Skin of body (tissue), 1 donor: ENCODE measurements at regions not wholly inside any gene's neighbourhood (a gene's known extent, or its start where the extent isn't known, plus 50 kb on each side); places are given as distances from the start of the nearest gene placed in this dataset.

ENCODE experiments used
- DNase-seq: peaks from one replicate; lab custom pipeline; 2025; lab: John Stamatoyannopoulos, UW

DNA sequence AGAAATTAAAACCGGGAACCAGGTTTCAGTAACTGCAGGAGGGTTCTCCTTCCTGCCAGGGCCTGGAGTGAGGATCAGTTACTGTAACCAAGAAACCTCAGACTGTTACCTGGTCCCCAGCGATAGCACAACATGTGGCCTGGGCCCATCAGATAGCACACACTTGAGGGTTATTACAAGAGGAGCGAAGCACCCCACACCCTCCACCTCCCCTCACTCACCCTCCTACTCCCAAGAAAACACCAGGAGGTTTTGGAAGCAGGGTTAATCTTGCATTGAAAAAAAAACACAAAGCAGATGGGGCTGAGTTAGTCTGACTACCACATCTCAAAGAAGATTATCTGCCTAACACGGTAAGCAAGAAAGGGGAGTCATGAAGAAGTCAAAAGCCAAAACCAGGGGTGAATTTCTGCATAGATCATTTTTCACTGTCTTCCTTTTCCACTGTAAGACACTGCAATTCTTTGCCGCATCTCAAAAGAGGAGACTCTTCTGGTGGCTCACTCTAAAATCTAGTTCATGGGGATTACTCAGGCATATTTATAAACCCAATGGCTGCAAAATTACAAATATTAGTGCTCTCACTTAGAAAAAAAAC lies 75.9 kb upstream of the DOCK9 start:
- no peak for DNase-seq

DNA sequence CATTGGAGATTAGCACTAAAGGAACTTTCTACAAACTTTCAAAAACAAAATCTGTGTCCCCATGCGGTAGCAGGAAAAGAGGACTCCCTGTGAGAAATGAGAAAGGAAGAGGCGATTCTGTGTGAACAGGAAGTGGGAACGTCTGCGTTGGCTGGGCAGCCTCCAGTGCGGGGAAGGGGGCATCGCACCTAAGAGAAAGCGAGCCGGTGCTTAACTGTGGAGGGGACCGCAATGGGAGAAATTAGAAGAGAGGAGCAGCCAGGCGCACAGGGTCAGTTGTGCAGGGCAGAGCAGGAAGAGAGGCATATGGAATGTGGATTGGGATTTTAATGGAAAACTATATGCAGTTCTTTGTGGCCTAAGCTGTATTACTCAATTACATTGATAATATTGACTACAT lies 77.4 kb upstream of the DOCK9 start:
- no peak for DNase-seq

DNA sequence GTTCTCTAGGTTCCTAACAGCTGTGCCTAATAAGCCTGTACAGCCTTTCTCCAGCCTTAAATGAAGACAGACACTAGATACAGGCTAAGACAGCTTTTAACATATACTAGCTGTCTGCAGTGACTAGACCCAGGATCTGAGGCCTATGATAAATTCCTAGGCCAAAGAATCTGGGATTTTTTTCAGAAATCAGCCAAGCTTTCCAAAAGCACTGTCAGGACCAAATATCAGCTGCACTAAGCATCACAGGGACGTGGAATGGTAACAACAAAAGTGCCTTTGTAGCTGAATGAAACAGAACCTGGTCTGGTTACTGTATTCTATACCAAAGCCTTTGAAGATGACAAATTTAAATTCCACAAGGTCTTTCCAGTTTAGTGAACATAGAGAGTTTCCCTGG lies 77.9 kb upstream of the DOCK9 start:
- no peak for DNase-seq

DNA sequence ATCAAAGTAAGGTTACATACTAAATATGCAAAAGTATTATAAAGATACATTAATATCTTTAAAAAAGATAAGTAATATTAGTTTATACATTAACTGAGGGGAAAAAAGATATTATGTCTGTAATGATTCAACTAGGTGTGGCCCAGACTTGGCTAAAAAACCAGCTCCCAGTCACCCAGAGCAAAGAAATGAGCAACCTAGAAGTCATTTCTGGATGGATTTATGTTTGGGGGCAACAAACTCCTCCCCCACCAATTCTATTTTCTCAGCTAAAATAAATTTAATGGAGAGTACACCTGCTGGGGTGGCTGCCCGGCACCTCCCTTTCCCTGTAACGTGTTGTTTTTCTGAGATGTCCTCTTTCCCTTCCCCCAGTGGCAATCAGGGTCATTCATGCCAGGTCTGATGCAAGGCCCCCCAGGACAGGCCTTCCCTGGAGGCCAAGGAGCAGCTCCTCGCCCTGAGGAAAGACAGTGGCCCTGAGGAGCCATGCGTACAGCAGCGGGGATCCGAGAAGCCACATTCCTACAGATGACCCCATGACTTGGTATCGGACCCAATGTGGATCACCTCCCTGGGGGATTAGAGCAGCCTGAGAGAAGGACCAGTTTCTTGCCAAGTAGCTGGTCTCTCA lies 78.6 kb upstream of the DOCK9 start:
- no peak for DNase-seq

DNA sequence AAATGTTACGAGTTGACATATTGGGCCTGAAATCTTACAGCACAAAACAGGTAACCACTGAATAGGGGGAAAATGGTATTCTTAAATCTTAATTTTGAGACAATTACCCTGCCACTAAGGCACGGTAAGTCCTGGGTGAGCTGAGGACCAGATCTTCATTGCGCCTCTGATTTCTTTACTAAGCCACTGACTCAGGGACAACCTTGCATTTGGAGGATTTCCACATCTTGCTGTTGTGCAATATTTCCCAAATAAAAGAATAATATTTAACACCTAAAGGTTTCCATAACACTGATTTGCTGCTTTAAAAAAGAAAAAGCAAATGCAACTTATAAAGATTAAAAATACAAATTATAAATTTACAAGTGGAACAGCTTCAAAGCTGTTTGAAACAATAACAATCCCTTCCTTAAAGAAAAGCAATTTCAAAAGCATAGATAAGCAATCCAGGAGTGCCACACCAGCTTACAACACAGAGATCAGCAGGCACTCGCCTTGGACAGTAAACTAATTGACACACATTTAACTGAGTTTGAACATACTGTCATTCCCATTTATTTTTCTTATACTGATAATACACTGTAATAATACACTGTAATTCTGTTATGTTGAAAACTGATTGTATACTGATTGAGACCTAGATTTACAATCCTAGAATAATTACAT lies 79.6 kb upstream of the DOCK9 start:
- no peak for DNase-seq

DNA sequence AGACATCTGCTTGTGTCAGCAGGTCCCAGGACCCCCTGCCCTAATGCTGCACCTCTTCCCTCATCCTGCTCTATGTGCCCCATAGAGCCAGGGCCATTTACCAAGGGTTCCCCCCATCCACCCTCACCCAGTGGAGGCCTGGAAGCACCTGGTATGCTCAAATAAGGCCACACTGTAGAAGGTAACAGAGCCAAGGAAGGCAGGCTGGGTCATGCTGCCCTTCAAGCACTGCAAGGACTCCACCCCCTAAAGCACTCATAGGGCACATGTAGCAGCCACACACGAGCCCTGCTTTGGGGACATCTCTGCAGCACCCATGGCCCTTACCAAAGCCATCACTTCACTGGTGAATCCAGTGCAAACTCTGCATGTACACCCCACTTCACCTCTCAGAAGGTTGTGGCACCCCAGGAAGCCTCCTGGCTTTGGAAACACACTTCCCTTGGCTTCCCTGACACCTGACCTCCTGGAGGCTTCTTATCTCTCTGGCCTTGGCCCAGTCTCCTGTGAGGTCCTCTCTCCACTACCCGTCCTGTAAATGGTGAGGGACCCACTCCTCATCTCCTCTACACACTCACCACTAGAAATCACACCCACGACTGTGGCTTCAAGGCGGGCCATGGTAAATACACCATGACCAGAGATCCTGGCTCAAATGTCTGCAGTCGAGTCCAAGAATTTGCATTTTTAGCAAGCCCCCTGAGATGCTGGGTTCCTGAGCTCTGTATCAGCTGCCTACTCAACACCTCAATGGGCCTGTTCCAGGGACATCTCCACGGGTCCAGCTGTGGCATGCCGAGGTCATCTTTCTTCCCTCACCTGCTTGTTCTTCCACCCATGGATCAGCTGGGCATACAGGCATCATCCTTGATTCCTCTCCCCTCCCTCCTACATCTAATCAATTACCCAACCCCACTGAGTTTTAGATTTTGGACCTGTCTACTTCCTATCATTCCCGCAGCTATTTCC lies 80.9 kb upstream of the DOCK9 start:
- no peak for DNase-seq

DNA sequence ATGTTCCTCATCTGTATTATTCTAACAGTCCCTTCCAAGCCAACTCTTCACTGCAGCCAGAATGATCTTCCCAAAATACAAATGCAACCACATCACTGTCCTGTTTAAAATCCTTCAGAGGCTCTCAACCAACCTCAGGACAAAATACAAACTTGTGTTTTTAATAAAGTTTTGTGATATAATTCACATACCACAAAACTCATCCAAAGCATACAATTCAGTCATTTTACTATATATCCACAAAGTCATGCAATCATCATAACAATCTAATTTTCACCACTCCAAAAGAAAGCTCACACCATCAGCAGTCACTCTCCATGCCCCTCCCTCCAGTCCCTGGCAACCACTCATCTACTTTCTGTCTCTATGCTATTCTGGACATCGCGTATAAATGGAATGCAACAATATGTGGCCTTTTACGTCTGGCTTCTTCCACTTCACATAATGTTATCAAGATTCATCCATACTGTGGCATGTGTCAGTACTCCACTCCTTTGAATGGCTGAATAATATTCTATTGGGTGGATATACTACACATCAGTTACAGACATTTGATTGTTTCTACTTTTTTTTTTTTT lies 81.7 kb upstream of the DOCK9 start:
- DNase-seq = no peak

DNA sequence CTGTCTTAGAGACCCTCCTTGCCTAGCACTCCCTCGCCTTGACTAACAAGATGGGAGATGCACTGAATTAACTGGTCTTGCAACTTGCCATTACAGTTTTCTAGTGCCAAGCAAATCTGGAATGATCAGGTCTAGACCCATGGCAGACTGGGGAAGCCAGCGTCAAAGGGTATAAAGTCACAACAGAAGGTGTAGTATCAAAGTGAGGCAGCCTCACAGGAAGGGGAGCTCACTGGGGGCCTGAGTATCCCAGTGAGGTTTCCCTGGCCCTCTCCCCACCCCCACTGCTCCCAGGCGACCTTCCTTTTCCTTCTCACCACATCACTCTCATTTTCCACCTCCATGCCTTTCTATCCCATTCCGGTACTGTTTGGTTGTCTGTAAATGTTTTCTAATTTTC lies 83.5 kb upstream of the DOCK9 start:
- DNase-seq = no peak

DNA sequence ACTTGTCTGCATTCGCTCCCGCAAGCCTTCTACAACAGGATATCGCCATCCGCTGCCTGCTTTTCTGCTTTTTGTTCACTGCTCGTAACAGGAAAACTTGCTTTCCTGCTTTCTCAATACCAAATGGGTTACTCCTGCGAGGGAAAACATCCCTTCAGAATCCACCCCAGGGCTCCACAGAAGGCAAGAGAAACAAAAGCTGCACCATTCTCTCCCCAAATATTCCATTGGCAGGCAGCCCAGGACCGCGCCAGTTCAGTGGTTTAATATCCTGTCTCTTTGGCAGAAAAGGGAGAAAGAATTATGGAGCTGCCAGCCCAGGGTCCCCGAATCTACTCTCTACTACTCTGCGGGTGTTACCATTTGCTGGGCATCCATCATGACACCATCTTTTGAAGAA lies 84.7 kb upstream of the DOCK9 start:
- DNase-seq = peak; percentile 51

DNA sequence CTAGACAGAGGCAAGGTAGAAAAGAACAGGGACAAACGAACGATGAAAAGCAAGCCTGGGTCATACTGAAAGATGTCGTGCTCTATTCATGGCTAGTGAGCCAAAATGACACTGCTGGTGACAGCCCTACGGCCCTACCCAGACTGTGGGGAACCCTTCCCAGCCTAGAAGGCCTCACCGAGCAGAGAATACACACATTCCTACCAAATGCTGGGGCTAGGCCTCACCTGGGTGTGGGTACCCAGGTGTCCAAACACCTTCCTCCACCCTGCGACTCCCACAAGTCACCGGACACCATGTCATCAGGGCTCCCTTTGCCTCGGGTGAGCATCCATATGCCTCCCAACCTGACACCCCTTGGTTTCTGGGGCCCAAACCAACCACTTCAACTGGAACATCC lies 85.3 kb upstream of the DOCK9 start:
- no peak for DNase-seq

DNA sequence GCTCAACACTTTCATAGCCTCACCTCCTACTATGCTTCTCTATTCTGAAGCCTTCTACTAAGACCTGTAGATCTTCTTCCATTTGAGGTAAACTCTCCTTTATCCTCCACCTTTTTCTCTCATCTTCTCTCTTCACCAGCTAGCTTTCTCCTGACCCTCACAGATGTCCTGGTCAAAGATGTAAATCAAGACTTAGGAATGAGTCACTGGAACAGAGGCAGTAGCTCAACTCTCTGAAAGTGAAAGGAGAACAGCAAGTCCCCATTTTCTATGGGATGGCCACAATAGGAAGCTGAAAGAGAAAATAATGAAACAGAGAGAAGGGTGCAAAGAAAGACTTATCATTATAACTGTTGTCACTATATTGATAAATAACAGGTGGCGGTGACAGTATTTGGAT lies 86.1 kb upstream of the DOCK9 start:
- DNase-seq = no peak

DNA sequence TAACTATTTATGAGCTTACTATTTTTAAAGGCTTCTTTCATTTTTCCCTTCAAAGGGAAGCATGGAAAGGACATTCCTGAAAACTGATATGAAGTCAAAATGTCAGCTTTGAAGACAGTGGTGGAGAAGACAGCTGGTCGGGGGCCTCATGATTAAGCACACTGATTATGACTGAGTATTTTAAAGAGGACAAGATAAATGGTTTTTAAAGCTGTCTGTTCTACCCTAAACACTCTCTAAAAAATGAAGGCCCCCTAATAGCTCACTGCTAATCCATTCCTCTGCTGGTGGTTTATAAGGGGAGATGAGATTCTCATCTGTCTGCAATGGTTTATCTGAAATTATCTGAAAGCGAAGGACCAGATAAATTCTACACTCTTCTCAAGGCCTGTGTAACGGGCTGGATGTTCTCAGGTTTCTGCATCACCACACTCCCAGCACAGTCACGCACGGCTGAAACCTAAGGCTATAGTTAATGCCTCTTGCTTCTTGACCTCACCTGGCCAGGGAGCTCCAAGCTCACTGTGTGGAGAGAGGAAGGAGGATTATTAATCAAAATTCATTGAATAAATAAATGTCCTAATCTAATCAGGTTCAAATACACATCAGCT lies 86.9 kb upstream of the DOCK9 start:
- no peak for DNase-seq

DNA sequence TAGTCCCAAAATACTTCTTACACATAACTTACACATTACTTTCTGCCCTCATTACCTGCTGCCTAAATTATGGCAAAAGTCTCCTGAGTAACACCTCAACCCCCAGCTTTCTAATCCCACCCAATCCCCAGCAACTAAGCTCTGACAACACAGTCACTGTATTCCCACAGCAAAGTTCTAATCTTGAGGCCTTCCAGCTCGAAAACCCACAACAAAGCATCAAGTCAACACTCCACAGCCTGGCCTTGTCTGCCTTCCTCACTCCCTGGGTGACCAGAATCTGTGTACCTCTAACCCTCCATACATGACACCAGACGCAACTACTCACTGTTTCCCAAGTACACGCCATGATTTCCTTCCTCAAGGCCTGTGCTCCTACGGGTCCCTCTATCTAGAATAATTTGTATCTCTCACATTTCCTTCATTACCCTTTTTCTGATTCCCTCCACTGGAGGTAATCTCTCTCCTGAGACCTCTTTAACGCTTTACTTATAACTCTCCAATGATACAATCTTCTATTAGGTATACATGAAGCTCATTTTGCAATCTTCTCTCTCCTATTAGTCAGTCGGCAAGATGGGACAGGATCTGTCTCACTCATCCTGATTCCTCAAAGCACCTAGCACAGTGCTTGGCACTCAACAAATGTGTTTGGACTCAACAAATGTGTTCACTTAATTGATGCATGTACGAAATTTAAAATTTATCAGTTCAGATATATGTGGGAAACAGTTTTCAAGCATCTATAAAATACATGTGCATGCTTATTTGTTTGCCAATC lies 87.6 kb upstream of the DOCK9 start:
- DNase-seq = no peak

DNA sequence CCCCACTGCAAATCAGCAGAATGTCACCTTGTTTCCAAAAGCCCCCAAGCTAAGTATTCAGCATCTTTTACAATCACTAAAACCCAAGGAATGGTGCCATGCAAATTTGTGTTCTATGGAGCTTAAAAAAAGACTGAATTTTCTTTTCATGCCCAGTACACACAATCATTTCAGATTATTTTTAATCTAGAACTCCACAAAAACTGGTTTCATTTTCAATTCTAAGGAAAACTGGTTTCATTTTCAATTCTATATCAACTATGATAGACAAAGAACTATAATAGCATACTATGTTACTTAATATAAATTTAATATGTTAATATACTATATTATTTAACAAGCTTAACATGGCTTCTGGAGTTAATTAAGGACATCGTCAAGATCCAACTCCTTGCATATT lies 88.4 kb upstream of the DOCK9 start:
- DNase-seq = no peak

DNA sequence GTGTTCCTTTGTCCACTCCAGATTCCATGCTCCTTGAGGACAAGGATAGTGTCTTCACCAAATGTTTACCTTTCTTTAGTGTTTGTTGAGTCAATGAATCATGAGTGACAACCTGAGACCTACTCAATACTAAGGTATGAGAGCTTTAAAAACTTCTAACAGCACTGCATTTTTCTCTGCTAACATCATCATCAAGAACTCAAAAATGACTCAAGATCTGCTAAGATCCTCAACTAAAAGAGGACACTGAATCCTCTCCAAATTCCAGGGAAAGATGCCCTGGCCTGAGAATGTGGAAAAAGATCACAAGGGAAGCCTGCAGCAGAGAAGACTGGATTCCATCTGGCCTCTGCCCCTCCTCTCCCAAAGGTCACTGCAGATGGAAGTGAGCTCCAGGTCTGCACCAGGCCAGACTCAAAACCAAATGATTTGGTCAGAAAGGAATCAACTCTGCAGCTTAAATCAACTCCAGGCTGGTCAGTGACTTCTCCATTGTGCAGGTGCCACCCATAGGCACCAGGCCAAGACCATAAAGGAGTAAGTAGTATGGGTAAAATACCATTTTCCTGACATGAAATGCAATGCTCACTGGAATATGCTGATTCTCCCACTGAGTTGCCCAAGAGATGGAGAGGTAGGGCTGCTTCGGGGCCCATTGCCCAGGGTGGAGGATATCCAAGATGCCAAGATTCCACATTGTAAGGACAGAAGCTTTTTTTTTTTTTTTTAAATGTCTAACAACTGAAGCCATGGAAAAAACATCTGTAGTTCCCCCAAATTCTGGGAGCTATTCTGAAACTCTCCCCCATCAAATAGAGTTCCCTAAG lies 89.5 kb upstream of the DOCK9 start:
- DNase-seq = no peak

DNA sequence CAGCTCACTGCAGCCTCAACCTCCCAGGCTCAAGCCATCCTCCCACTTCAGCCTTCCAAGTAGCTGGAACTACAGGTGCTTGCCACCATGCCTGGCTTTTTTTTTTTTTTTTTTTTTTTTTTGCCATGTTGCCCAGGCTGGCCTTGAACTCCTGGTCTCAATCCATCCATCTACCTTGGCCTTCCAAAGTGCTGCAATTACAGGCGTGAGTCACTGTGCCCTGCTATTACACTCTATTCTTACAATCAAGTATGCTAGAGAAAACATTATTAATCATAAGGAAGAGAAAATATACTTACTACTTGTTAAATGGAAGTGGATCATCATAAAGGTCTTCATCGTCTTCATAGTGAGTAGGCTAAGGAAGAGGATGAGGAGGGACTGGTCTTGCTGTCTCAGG lies 93.3 kb upstream of the DOCK9 start:
- no peak for DNase-seq

DNA sequence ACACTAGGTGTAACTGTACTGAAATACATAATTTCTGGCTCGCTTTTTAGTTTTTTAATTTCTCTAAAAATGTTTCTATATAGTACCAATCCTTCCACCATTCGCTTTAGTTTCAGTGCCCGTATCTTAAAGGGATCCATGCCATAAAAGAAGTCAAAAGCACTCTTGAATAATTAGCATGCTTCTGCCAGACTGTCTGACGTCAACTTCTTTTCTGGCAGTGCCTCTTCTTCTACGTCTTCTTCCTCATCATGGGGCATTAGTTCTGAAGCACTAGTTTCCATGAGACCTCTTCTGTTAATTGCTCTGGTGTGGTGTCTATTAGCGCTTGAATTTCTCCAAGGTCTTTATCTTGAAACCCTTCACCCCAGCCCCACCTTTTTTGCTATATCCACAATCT lies 93.8 kb upstream of the DOCK9 start:
- no peak for DNase-seq

DNA sequence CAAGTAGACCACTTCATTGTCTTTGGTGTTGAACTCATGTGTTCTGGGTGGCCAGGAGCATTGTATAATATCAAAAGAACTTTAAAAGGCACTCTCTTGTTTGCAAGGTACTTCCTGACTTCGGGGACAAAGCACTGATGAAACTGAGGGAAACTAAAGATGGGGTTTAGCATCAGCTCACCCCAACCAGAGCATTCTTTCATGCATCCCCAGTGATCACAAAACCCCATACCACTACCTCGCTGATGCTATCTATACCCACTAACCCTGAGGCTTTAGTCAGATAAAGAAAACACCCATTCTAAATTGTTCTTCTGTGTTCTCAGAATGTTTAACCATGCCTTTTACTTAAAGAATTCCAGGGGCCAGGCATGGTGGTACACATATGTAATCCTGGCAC lies 94.5 kb upstream of the DOCK9 start:
- DNase-seq = no peak

DNA sequence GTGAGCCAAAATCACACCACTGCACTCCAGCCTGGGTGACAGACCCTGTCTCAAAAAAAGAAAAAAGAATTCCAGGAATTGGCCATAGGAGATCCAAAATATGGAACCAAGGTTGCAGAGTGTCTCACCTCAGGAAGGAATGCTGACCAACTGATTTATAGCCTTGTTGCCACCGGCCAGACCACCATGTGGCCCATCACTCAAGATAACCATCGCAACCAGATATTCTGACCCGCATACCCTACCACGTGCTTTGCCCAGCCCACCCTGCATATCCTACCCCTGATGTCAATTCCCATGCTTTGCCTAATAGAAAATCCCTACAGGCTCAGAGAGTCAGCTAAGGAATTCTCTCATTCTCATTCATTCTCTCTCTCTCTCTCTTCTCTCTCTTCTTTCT lies 95.1 kb upstream of the DOCK9 start:
- no peak for DNase-seq

DNA sequence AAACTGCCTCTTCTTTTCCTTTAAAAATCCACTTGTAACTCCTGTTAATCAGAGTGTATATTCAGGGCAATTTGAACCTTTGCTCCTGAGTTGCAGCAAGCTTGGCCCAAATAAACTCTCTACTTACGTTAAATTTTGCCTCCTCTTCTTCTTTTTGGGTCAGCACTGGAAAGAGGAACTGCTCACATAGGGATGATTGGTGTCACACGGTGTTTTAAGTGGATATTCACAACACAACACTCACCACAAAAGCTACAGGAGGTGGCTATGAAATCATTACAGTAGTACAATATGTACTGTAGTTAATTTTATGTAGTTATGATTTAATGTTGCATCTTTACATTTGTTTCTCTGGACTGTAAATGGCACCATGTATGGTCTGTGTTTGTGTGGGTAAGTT lies 96.8 kb upstream of the DOCK9 start:
- no peak for DNase-seq
